ENCODE measurements at regions not wholly inside any gene's neighbourhood (a gene's known extent, or its start where the extent isn't known, plus 50 kb on each side); places are given as distances from the start of the nearest gene placed in this dataset.

DNA sequence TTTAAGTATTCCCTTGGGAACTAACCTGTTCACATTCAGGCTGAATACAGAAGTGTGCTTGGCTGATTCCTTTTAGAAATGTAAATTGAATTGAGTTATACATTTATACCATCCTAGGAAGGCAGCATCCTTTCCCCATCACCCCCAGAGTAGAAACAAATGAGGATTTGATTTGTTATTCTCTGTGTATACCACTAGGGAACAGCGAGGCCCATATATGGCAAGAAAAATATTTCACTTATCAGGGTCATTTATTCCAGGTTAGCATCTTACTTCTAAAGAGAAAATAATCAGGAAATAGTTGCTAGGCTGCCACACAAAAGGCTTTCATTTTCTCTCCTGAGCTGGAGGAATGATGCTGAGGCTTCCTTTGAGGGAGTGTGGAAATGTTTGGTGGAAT lies 516.9 kb downstream of the PIK3C3 start:
- Histone ChIP-seq H3K27ac (ENCODE audit: low read depth, low read length) (no peak overlapping the region), H3K4me2 (ENCODE audit: low read length) (no peak overlapping the region), H3K79me2 (ENCODE audit: control insufficient read depth, low read length) (no peaks in the 10 kb centered on the region), H3K4me3 (ENCODE audit: low read length) (no peak overlapping the region), H4K20me1 (ENCODE audit: control insufficient read depth, insufficient read depth, low read depth, low read length) (no peaks in the 10 kb centered on the region), H3K9me2 (replicated peaks; ENCODE audit: control insufficient read depth, low read length) (no peaks in the 10 kb centered on the region), H3K27me3 (ENCODE audit: control insufficient read depth, low read length) (no peaks in the 10 kb centered on the region), H3K4me1 (ENCODE audit: control insufficient read depth, low read length) (no peaks in the 10 kb centered on the region), H3K36me3 (ENCODE audit: control insufficient read depth, low read length) (no peaks in the 10 kb centered on the region), H3K9me3 (ENCODE audit: control insufficient read depth, insufficient read depth, low read length) (no peaks in the 10 kb centered on the region), H3F3A (ENCODE audit: control insufficient read depth, insufficient read depth) (no peaks in the 10 kb centered on the region)
- TF ChIP-seq, protein P1, sequence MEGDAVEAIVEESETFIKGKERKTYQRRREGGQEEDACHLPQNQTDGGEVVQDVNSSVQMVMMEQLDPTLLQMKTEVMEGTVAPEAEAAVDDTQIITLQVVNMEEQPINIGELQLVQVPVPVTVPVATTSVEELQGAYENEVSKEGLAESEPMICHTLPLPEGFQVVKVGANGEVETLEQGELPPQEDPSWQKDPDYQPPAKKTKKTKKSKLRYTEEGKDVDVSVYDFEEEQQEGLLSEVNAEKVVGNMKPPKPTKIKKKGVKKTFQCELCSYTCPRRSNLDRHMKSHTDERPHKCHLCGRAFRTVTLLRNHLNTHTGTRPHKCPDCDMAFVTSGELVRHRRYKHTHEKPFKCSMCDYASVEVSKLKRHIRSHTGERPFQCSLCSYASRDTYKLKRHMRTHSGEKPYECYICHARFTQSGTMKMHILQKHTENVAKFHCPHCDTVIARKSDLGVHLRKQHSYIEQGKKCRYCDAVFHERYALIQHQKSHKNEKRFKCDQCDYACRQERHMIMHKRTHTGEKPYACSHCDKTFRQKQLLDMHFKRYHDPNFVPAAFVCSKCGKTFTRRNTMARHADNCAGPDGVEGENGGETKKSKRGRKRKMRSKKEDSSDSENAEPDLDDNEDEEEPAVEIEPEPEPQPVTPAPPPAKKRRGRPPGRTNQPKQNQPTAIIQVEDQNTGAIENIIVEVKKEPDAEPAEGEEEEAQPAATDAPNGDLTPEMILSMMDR (IDR thresholded peaks at IDR 0.05; ENCODE audit: low read depth, low read length, poor library complexity, severe bottlenecking): no peak
- TF ChIP-seq EZH2phosphoT487 (IDR thresholded peaks at IDR 0.05; ENCODE audit: borderline replicate concordance, low read length): no peak

DNA sequence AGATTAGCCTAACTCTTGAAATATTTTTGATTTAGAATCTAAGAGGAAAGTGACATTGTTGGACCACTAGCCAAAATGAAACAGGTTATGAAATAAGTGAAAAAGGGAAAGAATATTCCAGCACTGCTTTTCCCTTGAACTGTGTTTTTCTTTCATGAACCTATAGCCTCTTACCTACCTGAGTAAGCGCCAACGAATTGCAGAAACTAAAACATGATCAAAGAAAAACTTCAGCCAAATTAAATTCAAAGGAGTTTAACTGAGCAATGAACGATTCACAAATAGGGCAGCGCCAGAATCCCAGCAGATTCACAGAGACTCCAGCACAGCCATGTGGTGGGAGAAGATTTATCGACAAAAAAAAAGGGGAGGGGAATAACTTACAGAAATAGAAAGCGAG lies 518.6 kb downstream of the PIK3C3 start:
- Histone ChIP-seq H3K4me1 (ENCODE audit: control insufficient read depth, low read length) (no peaks in the 10 kb centered on the region), H3K36me3 (ENCODE audit: control insufficient read depth, low read length) (no peaks in the 10 kb centered on the region), H3K79me2 (ENCODE audit: control insufficient read depth, low read length) (no peaks in the 10 kb centered on the region), H3K27me3 (ENCODE audit: control insufficient read depth, low read length) (no peaks in the 10 kb centered on the region), H3K4me2 (ENCODE audit: low read length) (no peak overlapping the region), H3K27ac (ENCODE audit: low read depth, low read length) (no peak overlapping the region), H3F3A (ENCODE audit: control insufficient read depth, insufficient read depth) (no peaks in the 10 kb centered on the region), H3K4me3 (ENCODE audit: low read length) (no peak overlapping the region), H3K9me2 (replicated peaks; ENCODE audit: control insufficient read depth, low read length) (no peaks in the 10 kb centered on the region), H4K20me1 (ENCODE audit: control insufficient read depth, insufficient read depth, low read depth, low read length) (no peaks in the 10 kb centered on the region), H3K9me3 (ENCODE audit: control insufficient read depth, insufficient read depth, low read length) (no peaks in the 10 kb centered on the region)
- TF ChIP-seq, protein P1 (IDR thresholded peaks at IDR 0.05; ENCODE audit: low read depth, low read length, poor library complexity, severe bottlenecking): no peak
- no peak for TF ChIP-seq EZH2phosphoT487 (IDR thresholded peaks at IDR 0.05; ENCODE audit: borderline replicate concordance, low read length)

DNA sequence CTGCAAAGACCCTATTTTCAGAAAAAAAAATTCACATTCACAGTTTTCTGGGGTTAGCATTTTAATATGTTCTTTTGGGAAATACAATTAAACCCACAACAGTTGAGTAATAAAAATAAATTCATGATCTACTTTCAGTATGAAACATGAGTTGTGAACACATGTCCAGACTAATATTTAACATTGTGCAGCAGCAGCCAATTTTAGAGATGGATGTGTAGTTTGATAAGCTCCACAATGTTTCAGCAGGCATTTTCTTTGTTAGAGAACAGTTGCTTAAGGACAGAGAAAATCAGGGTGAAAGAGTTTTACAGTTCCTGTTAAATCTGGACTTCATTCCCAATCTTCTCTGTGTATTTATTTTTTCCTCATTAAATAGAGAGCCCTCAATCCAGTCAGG lies 519.5 kb downstream of the PIK3C3 start:
- TF ChIP-seq, protein P1 (IDR thresholded peaks at IDR 0.05; ENCODE audit: low read depth, low read length, poor library complexity, severe bottlenecking): no peak
- TF ChIP-seq EZH2phosphoT487 (IDR thresholded peaks at IDR 0.05; ENCODE audit: borderline replicate concordance, low read length): no peak
- Histone ChIP-seq H3F3A (ENCODE audit: control insufficient read depth, insufficient read depth) (no peaks in the 10 kb centered on the region), H3K4me1 (ENCODE audit: control insufficient read depth, low read length) (no peaks in the 10 kb centered on the region), H3K4me2 (ENCODE audit: low read length) (no peak overlapping the region), H3K27me3 (ENCODE audit: control insufficient read depth, low read length) (no peaks in the 10 kb centered on the region), H3K9me3 (ENCODE audit: control insufficient read depth, insufficient read depth, low read length) (no peaks in the 10 kb centered on the region), H3K79me2 (ENCODE audit: control insufficient read depth, low read length) (no peaks in the 10 kb centered on the region), H3K27ac (ENCODE audit: low read depth, low read length) (no peak overlapping the region), H3K36me3 (ENCODE audit: control insufficient read depth, low read length) (no peaks in the 10 kb centered on the region), H4K20me1 (ENCODE audit: control insufficient read depth, insufficient read depth, low read depth, low read length) (no peaks in the 10 kb centered on the region), H3K4me3 (ENCODE audit: low read length) (no peak overlapping the region), H3K9me2 (replicated peaks; ENCODE audit: control insufficient read depth, low read length) (no peaks in the 10 kb centered on the region)

DNA sequence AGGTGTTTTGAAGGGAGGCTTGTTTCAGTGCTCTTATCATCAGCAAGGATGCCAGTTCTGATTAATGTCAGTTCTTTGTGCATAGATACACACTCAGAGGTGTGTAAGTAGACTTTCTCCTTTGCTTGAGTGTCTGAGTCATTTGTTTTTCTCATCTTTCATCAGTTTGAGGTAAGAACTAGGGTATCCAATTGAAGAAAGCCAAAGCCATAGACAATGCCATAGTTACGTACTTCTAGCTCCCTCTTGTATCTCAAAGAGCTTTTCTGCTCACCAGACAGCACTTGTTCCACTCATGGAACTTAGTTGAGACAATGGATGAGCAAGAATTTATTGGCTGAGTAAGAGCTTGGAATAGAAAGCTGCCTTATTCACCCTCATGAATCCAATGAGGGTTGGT lies 520.1 kb downstream of the PIK3C3 start:
- Histone ChIP-seq H3K36me3 (ENCODE audit: control insufficient read depth, low read length) (no peaks in the 10 kb centered on the region), H3K4me3 (ENCODE audit: low read length) (no peak overlapping the region), H3K27ac (ENCODE audit: low read depth, low read length) (no peak overlapping the region), H3K79me2 (ENCODE audit: control insufficient read depth, low read length) (no peaks in the 10 kb centered on the region), H3K9me2 (replicated peaks; ENCODE audit: control insufficient read depth, low read length) (no peaks in the 10 kb centered on the region), H3F3A (ENCODE audit: control insufficient read depth, insufficient read depth) (no peaks in the 10 kb centered on the region), H3K9me3 (ENCODE audit: control insufficient read depth, insufficient read depth, low read length) (no peaks in the 10 kb centered on the region), H3K4me2 (ENCODE audit: low read length) (no peak overlapping the region), H3K4me1 (ENCODE audit: control insufficient read depth, low read length) (no peaks in the 10 kb centered on the region), H3K27me3 (ENCODE audit: control insufficient read depth, low read length) (no peaks in the 10 kb centered on the region), H4K20me1 (ENCODE audit: control insufficient read depth, insufficient read depth, low read depth, low read length) (no peaks in the 10 kb centered on the region)
- TF ChIP-seq, protein P1 (IDR thresholded peaks at IDR 0.05; ENCODE audit: low read depth, low read length, poor library complexity, severe bottlenecking): no peak
- no peak for TF ChIP-seq EZH2phosphoT487 (IDR thresholded peaks at IDR 0.05; ENCODE audit: borderline replicate concordance, low read length)

All from DOHH2 (cell line).